ENCODE measurements at regions not wholly inside any gene's neighbourhood (a gene's known extent, or its start where the extent isn't known, plus 50 kb on each side); places are given as distances from the start of the nearest gene placed in this dataset.
"Not testable (repeated sequence)": the region's sequence is repeated elsewhere in the genome, so short reads cannot be mapped to it uniquely, and the experiment has no call there.

DNA sequence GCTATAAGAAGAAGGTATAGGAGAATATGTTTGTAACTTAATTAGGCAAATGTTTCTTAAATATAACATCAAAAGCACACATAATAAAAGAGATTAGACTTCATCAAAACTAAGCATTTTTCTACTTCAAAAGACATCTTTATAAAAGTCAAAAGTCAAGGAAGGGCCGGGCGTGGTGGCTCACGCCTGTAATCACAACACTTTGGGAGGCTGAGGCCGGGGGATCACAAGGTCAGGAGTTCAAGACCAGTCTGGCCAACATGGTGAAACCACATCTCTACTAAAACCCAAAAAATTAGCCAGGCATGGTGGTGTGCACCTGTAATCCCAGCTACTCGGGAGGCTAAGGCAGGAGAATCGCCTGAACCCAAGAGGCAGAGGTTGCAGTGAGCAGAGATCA lies 951.0 kb upstream of the C9orf72 start:
- not testable (repeated sequence) for DNase-seq

- DNase-seq, result no peak
Measured at GRCh38 chr9:28528049-28528448, 954.8 kb upstream of the C9orf72 start.

- DNase-seq, result no peak
Measured at GRCh38 chr9:28538132-28538531, 964.9 kb upstream of the C9orf72 start.

DNA sequence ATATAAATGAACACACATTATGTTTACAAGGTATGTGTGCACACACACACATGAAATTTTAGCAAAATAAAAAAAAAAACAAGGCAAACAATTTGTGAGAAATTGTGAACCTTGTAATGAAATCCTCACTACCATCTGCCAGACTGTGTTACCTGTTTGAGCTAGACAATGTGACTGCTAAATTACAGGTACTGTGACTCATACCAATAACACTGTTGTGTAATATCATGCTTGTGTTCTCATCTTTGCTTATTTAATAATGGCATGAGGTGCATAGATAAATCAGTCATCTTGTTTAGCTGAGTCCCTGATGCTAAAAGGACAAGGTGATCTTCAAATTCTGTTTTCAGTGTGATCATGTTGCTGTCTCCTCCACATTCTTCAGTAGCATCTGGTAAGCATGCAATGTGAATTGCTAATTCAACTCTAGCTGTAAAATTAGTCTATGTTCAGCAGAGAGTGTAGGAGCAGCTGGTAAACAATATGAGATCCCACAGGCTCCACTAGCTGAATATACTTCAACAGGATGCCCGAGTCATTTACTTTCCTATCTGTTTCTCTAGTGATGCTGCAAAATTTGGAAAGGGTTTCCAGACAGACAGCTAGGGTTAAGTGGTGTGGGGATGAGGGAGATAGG lies 966.3 kb upstream of the C9orf72 start:
- DNase-seq, result peak; percentile 71

DNA sequence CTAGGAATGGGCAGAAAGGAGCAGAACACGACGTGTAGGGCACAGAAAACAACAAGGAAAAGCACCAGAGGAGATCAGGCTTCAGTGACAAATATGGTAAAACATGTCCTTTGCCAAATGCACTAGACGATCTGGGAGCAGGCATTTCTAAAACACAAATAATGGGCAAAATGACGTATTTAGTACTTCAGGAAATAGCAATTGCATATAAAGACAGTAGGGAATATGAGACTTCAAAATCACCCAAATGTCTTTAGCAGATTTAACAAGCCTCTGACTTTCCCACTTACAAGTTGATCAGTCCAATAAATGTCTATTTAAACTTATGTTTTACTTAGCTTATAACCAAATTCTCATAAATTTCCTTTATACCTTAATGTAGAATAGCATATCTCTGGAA lies 969.6 kb upstream of the C9orf72 start:
- DNase-seq, result no peak

- no peak for DNase-seq
Measured at GRCh38 chr9:28547527-28547926, 974.2 kb upstream of the C9orf72 start.

DNA sequence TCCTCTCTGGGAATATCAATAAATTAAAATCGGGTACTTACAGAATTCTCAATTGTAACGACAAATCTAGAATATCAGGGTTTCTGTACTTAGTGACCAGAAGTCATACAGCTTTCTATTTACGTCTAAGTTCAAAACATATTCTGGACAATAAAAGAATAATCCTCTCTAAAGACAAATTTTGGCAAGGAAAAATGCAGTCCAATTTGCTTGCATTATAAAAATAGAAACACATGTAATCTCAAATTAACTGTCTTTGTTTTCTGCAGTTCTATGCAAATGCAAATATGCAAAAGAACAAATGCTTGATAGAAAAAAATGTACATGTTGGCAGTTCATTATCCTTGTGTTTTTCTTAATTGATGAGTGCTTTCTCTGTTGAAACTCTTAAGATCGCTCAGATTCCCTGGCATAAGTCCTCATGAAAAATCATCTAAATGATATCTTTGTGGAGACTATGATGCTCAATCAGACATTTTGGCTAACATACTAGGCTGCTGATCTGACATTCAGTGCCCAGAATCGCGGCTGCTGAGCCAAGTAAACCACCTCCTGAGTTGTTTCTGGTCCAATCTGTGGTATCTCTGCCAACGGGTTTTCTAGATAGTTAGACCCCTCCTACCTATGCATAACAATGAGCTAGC lies 990.1 kb upstream of the C9orf72 start:
- no peak for DNase-seq

DNA sequence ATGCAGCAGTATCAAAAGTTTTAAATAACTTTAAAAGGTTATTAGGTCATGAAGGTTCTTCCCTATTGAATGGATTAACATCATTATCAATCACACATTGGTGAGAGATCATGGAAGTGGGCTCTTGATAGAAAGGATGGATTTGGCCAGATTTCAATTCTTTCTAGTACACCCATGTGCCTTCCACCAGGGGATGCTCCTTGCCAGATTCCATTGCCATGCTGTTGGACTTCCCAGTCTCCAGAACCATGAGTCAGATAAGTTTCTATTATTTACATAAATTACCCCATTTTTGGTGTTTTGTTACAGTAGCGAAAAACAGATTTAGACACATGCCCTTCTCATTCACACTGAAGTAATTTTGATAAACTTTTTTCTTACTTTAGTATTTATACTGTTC lies 1010.6 kb upstream of the C9orf72 start:
- DNase-seq, result no peak

- no peak for DNase-seq
Measured at GRCh38 chr9:28584542-28584941, 1011.3 kb upstream of the C9orf72 start.

GRCh38 chr9:28587052-28587451 lies 1013.8 kb upstream of the C9orf72 start:
- no peak for DNase-seq

GRCh38 chr9:28598408-28598807 lies 1025.1 kb upstream of the C9orf72 start:
- peak; percentile 13 for DNase-seq

GRCh38 chr9:28600226-28600625 lies 1026.9 kb upstream of the C9orf72 start:
- no peak for DNase-seq

- DNase-seq, result no peak
Measured at GRCh38 chr9:28607843-28608242, 1034.6 kb upstream of the C9orf72 start.

DNA sequence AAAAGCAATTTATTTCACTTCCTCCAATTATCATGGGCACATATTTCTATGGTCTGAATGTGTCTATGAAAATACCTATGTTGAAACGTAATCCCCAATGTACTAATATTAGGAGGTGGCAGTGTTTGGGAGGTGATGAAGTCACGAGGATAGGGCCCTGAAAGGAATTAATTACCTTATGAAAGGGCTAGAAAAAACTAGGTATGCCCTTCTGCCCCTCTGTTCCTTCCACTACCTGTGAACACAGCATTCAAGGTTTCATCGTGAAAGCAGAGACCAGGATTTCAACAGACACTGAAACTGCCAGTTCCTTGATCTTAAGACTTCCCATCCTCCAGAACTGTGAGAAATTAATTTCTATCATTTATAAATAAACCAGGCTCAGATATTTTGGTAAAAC lies 1037.1 kb upstream of the C9orf72 start:
- DNase-seq, result no peak

- DNase-seq, result no peak
Measured at GRCh38 chr9:28616310-28616709, 1043.0 kb upstream of the C9orf72 start.

DNA sequence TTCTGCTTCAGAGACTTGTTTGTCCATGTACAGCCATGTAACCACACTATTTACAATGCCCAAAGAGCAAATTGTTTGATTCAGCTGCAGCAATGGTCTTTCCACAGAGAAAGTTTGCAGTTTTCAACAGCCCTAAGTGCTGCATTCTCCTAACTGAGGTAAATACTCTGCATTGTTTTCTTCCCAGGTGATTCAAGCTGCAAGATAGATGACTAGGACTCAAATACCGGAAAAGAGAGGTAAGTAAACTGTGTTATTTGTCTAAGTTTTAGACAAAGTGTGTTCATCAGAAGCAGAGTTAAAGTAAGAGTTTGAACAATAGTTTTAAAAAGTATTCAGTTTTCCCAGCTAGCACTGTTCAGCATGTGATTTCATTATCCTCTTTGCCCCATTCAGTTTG lies 1046.7 kb upstream of the C9orf72 start:
- no peak for DNase-seq

GRCh38 chr9:28620661-28621060 lies 1047.4 kb upstream of the C9orf72 start:
- DNase-seq, result no peak

GRCh38 chr9:28624771-28625170 lies 1051.5 kb upstream of the C9orf72 start:
- DNase-seq, result no peak

GRCh38 chr9:28628031-28628430 lies 1054.8 kb upstream of the C9orf72 start:
- no peak for DNase-seq

GRCh38 chr9:28648723-28649122 lies 1075.4 kb upstream of the C9orf72 start:
- no peak for DNase-seq

DNA sequence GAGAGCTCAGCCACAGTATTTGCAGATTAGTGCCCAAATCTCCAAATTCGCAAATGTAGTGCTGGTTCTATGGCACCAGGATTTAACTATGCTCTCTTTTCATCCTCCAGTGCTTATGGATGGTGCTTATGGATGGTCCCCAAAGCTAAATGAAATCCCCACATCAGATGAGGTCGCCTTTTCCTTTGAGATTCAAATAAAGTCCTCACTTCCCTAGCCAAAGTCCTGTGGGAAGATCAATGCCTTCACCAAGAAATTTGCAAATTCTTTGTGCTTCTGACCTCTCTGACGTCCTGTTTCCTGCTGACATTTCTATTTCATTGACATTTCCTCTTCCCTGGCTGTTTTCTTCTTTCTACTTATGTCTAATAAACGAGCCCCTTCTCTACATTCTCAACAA lies 1077.0 kb upstream of the C9orf72 start:
- DNase-seq, result no peak

- no peak for DNase-seq
Measured at GRCh38 chr9:28651050-28651722, 1077.9 kb upstream of the C9orf72 start.

GRCh38 chr9:28653216-28653615 lies 1079.9 kb upstream of the C9orf72 start:
- no peak for DNase-seq

DNA sequence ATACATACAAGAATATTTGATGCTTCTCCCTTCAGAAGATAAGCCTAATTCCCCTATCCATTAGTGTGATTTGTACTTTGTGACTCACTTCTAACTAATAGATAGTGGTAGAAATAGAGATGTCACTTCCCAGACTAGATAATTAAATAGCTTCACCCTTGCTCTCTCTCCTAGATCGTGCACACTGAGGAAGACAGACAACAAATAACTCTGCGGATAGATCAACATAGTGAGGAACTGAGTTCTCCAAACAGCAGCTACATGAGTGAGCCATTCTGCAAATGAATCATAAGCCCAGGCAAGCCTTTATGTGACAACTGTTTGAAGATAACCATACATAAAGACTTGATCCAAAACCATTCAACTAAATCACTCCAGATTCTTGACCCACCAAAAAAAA lies 1083.4 kb upstream of the C9orf72 start:
- no peak for DNase-seq

DNA sequence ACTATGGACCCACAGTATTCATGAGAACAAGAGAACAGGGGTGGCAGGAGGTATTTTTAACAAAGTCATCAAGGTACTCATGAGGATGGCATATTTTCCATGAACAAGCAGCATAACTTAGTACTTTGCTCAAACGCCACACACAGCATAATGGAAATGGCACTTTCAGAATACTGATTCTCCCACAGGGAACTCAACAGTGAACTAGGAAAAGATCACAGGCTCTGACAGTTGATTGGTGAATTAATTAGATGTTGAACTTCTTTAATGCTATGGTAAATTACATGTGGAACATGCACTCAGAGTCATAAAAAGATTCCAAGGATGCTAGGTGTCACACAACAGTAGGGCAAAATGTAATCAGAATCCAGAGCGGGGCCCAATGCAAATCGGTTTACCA lies 1088.6 kb upstream of the C9orf72 start:
- no peak for DNase-seq
